SK-N-DZ (cell line): ENCODE measurements at regions not wholly inside any gene's neighbourhood (a gene's known extent, or its start where the extent isn't known, plus 50 kb on each side); places are given as distances from the start of the nearest gene placed in this dataset.
"Not testable (repeated sequence)": the region's sequence is repeated elsewhere in the genome, so short reads cannot be mapped to it uniquely, and the experiment has no call there.

Experiments
- DNase-seq: peaks from one replicate; pipeline ENCODE4 v3.0.0-alpha.2; 2015; ENCODE audit warnings: low spot score

DNA sequence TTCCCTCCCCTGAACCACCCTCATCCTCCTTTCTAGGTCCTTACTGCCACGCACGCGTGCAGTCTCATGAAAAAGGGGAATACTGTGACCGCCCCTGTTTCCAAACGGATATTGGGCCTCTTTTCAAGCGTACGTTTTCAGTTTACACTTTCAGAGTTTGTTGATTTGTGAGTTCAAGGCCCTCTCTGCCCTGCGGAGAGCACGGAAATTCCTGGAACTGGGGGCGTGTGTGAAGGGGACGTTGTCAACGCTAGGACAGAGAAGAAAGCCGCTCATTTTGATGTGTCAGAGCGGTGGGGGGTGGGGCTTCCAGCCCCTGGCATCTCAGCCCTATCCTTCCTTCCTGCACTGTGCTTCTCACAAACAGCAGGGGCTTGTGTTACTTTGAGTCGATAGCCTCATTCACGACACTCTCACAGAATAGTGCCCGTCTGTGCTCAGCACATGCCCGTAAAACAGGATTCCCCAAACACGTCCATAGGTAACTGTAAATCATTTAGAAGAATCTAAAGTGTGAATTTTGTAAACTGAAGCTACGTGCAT is 137.6 kb upstream of the PEG3 start:
- DNase-seq = no peak

DNA sequence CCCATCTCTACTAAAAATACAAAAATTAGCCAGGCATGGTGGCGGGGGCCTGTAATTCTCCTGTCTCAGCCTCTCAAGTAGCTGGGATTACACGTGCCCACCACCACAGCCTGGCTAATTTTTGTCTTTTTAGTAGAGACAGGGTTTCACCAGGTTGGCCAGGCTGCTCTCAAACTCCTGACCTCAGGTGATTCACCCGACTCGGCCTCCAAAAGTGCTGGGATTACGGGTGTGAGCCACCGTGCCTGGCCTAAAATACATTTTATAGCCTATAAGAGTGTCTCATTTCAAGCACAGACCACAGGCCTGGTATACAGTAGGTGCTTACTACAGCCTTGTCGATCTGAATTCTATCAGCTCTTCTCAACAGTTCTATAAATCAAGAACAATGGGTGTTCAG is 139.5 kb upstream of the USP29 start:
- DNase-seq = not testable (repeated sequence)

DNA sequence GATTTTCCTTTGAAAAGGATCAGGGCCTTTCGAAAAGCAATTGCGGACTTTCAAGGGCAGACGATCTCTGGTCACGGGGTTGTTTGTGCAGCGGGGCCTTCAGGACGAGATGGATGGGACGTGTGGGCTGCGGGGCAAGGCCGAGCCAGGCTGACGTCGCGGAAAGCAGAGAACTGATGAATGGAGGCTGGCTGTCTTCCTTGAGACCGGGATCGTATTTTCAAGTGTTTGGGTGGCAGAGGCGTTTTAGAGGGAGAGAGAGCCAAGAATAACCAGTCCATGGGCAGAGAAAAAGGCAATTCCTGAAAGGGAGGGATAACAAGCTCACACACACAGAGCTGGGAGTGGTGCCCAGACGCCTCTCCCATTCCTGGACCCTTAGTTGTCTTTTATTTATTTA is 138.9 kb upstream of the USP29 start:
- no peak for DNase-seq

DNA sequence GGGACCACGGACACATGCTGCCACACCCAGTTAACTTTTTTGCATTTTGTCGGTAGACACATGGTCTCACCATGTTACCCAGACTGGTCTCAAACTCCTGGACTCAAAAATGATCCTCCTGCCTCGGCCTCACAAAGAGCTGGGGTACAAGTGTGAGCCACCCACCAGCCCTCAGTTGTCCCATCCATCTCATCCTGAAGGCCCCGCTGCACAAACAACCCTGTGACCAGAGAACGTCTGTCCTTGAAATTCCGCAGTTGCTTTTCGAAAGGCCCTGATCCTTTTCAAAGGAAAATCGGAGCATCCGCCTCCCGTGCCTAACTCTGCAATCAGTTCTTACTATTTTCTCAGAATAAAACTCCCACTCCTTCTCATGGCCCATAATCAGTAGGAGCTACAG is 138.3 kb upstream of the USP29 start:
- not testable (repeated sequence) for DNase-seq

DNA sequence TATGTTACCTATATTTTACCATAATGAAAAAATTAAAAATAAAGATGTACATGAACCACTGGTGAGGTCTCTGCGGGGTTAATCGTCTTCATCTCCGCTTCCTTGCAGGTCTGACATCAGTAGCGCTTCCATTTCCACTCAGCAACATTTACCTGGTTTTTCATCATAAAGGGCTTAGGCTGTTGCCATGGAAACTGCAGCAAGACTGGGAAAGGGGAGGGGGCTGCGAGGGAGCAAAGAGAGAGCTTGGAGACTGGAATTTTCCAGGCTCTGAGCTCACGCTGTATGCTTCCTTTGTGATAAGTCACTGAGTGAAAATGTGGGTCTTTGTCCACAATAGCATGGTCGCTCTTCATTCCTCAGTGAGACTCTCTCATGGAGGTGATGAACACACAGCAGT is 136.6 kb upstream of the USP29 start:
- peak; percentile 56 for DNase-seq

DNA sequence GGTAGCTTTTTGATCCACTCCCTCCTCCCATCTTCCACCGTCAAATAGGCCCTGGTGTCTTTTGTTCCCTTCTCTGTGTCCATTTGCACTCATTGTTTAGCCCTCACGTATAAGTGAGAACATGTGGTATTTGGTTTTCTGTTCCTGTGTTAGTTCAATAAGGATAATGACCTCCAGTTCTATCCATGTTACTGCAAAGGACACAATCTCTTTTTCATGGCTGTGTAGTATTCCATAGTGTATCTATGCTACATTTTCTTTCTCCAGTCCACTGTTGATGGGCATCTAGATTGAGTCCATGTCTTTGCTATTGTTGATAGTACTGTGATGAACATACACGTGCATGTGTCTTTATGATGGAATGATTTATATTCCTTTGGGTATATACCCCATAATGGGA is 136.0 kb upstream of the USP29 start:
- no peak for DNase-seq

DNA sequence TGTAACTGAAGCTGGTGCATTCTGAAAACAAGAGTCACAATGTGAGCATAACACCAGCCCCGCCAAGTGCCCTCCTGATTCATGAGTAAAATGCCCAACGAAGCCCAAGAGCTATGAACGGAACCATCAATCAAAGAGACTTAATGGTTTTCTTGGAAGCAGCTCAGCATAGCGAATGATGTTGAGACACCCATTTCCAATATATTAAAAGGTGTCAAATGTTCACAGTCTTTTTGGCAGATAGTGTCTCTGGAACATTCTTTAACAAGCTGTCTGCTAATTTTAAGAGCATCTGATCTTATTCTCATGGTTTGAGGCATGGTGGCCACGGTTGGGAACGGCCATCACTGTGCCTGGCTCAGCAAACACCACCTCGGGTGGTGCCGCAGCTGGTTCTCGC is 133.4 kb upstream of the USP29 start:
- no peak for DNase-seq

DNA sequence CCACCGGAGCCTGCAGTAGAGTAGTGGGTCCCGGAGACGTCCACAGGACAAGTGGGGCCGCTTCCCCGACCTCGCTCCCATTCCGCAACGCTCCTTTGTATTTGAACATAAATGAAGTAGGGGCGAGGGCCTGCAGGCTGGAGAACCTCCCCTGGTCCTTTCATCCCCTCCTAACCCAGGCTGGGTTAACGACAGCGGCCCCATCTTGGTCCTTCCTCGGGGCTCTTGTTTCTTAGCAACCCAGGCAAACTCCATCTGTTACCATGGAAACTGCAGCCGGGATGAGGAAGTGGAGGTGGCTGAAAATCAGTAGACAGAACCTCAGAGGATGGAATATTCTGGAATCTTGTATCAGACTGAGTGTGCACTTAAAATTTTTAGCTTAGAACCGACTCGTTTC is 132.6 kb upstream of the USP29 start:
- DNase-seq = peak; percentile 58

DNA sequence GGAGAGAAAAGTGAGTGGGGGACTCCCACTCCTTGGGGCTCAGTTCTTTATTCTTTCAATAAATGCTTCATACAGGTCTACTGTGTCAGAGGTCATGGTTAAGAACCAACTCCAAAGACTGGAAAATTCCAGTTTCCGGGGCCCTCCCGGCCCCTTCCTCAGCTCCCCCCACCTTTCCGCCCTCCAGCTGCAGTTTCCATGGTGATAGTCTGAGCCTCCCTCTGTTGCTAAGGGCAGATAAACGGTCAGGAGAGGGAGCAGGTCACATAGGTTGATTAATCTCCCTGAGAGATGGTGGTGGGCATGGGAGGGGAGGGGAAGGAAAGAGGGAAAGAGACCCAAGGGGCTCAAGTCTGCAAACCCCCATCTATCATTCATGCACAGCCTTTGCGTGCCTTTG is 131.5 kb upstream of the USP29 start:
- peak; percentile 30 for DNase-seq

DNA sequence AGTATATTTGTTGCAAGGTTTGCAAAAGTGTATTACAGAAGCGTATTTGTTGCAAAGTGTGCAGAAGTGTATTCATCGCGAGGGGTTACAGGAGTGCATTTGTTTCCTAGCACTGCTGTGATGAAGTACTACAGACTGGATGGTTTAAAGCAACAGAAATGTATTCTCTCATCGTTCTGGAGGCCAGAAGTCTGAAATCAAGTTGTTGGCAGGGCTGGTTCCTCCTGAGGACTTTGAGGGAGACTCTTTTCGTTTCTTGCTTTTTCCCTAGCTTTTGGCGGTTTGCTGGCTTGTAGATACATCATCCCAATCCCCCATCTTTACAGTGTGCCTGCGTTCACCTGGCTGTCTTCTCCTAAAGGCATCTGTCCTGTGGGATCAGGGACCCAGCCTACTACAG is 127.9 kb upstream of the USP29 start:
- no peak for DNase-seq

DNA sequence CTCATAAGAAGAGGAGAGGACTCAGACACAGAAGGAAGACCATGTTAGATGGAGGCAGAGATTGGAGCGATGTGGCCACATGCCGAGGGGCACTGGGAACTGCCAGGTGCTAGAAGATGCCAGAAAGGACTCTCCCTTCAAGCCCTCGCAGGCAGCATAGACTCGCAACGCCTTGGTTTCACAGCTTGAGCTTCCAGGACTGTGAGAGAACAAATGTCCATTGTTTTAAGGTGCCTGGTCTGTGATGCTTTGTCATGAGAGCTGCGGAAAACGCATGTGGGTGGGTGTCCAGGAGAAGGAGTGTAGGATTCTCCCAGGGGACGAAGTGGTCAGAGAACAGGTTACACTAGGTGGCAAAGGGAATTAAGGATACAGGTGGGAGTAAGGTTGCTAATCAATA is 125.9 kb upstream of the USP29 start:
- no peak for DNase-seq

DNA sequence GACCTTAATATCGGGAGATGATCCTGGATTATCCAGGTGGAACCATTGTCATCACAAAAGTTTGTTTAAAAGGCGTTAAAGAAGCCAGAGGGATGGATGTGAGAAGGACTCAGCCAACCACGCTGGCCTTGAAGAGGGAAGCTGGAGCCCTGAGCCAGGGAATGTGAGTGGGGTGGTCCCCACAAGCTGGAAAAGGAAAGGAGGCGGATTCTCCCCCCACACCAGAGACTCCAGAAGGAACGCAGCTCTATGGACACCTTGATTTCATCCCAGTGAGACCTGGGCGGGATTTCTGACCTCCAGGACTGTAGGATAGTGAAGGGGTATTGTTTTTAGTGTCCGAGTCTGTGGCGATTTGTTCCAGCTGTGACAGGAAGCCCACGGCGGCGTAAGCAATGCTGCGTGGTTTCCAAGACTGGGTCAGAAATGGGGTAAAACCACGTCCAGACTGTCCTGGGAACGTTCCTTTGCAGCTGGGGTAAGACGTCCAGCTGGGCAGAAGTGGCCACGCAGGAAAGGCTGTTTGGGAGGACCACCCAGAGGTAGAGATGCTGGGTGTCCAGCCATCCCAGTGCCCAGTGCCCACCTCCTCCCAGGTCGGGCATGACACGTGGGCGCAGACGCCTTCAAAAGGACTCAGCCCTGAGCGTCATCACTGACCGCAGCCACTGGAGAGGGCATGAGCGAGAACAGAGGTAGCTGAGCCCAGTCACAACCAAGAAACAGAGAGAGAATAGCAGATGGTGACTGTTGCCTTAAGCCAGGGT is 125.4 kb upstream of the USP29 start:
- no peak for DNase-seq

DNA sequence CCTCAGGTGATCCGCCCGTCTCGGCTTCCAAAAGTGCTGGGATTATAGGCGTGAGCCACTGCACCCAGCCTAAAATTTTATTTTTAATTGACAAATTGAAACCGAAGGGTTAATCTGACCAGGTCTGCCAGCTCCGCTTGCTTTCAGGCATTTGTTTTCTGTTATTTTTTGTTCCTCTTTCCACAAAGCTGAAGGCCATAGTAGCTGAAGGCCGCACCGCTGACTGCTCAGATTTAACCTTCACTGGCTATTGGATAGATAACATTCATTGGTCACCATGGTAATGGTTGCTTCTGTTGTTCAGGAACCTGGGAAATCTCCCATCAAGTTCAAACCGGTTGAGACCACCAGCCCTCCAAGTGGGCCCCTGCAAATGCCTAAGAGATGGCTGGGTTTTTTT is 124.5 kb upstream of the USP29 start:
- DNase-seq = peak; percentile 29

DNA sequence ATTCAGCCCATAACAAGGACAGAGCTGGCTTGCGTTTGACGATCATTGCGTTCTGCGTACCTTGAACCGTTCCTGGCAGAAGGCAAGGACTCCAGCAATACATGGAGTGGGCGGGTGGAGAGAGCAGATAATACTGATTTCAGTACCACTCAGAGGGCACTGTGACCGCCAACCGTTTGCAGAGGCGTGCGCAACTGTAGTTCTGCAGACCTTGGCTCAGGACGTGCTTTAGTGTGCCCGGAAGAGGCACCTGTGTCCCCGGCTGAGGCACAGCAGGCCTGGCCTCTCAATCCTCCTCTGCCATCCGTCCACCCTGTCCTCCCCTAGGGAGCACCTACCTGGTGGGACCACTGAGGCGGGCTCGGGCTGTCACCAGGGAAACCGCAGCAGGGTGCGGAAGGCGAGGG is 117.6 kb upstream of the USP29 start:
- no peak for DNase-seq

DNA sequence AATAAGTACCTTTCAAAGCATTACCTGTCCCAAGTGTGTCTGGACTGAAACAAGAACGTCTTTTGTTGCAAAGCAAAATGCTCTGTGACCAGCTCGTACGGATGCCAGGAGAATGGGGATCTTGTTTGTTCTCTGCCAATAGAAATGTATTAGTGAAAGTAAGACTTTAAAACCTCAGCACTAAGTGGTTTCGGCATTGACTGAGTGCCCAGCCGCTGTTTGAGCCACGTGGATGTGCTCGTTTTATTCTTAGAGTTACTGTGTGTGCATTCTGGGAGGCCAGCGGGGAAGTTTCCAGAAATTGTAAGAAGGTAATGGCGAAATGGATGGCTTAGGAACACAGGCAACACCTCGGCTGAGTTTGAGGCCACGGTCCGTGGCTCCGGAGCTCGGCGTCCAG is 117.1 kb upstream of the USP29 start:
- DNase-seq = no peak

DNA sequence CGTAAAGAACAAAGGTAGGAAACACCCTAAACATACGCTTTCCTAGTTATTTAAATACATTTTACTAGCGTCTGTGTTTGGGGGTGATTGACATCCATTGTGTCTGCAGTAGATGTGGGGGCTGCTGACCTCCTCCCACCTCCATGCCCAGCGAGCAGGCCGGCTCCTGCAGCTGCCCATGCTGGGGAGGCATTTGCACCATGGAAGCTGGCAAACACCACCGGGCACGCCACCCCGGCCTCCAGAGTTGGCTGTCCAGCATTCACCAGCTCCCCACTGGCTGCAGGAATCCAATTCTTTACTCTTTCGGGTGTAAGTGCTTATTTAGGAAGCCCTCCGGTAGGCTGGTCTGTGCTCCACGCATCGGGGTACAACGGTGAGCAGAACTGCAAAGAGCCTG is 115.4 kb upstream of the USP29 start:
- no peak for DNase-seq

DNA sequence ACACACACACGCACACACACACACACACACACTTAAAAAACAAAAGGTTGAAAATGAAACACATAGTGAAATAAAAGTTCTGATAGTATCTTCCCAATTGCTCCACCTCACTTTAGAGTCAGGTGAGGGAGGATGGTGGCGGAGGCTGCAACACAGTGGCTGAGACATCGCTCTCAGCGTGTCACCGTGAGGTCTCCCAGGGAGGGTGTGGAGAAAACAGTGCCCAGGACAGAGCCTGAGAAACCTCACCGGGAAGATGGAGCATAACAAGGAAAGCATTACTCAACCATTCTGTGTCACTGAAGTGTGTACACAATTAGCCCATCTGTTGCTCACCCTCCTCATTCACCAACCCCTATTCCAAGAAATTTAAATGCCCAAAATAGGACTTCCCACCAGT is 111.4 kb upstream of the USP29 start:
- no peak for DNase-seq

DNA sequence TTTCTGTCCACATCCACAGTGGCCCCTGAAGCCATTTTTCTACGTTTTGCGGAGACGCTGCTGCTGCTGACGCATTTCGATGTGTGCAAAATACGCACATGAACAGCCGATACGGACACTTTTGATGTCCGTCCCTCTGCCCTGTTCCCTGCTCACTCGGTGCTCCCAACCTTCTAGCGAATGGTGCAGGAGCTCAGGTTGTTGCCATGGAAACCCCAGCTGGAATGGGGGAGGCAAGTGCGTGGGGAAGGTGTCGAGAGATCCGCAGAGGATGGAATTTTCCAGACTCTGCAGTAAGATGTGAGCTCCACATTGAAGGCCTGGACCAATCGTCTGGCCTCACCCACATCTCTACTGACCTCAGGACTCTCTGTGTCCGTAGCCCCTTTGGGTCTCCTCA is 109.2 kb upstream of the USP29 start:
- no peak for DNase-seq

DNA sequence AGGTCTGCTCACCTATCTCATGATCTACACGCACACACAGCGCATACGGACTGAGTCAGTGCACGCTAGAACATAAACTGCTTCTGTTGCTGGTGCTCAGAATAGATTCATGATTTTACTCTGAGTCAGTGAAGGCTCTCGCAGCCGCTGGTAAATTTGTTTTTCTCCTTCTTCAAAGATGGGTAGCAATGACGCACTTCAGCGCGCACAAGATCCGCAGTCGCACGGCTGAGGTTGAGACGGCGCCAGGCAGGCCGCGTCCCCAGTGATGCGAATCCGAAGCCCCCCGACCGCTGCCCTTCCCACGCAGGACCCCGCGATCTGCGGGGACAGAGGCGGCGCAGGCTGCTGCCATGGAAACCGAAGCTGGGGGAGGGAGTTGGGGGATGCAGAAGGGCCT is 103.7 kb upstream of the USP29 start:
- DNase-seq = peak; percentile 16

DNA sequence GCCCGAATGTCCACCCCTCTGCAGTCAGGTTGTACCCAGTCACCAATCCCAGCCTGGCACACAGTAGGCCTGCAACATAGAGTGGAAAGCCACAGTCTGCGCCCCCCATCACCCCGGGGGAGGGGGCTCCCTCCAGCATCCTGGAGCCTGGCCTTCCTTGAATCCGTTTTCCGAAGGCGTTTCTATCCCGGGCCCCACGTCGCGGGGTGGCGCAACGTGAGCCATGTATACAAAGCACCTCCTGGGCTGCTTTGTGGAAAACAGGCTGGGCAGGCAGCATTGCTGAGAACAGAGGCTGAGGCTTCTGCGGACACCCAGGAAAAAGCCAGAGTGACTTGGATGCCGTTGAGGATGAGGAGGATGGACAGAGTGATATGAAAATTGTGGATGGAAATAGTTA is 103.3 kb upstream of the USP29 start:
- DNase-seq = no peak

DNA sequence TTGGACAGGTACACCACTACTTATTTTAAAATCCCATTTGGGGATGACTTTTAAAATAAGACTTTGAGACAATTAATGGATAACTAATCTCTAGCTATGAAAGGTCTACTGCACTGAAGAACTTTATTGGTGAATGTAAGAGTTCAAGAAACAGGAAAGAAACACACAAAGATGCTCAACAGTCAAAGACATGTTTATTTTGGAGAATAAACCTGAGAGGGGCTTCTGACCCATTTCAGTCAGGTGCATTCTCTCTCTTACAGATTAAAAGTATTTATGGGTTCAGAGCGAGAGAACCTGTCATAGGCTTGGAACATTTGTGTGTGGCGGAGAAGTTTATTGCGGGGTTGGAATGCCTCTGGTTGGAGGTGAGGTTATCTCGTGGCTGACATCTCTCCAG is 94.3 kb upstream of the USP29 start:
- DNase-seq = no peak

DNA sequence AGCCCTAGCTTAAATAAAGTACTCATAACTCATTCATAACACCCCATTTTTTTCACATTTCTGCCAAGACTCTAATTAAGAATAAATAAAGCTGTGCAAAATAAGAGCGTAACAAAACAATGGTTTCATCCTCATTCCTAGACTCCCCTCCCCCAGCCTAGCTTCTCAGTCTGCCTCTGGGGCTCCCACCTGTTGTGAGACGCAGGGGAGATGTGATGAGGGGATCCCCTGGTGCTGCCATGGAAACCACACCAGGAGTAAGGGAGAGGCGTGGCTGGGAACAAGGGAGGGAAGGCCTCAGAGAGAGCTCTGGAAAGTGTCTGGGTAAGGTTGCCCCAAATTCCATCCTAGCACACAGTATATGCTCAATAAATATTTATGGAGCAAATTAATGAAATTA is 93.3 kb upstream of the USP29 start:
- no peak for DNase-seq

DNA sequence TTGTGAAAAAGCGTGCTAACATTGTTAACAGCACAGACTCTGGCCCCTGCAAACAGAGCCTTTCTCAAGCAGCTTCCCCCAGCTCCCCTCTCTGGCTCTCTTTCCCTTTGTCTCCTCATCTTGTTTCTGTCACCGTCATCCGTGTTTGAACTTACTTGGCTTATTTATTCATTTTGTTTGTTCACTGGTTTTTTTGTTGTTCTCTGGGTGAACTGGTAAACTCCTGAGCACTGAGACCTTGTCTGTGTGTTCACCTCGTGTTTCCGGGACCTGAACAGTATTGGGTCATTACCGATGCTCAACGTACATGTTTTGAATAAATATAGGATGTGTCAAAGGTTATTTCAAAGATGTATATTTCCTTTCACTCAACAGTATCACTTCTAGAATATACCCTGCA is 92.4 kb upstream of the USP29 start:
- DNase-seq = no peak
